ENCODE measurements at regions not wholly inside any gene's neighbourhood (a gene's known extent, or its start where the extent isn't known, plus 50 kb on each side); places are given as distances from the start of the nearest gene placed in this dataset.

GRCh38 chr1:190963321-190963720 lies 485.7 kb upstream of the BRINP3 start:
- TF ChIP-seq POLR2A (IDR thresholded peaks at IDR 0.05) (no peak), CTCF (IDR thresholded peaks at IDR 0.05) (no peak), POLR2AphosphoS5 (IDR thresholded peaks at IDR 0.05) (no peak)

Data from suprapubic skin (tissue), 4 donors.